ENCODE measurements at regions not wholly inside any gene's neighbourhood (a gene's known extent, or its start where the extent isn't known, plus 50 kb on each side); places are given as distances from the start of the nearest gene placed in this dataset.

DNA sequence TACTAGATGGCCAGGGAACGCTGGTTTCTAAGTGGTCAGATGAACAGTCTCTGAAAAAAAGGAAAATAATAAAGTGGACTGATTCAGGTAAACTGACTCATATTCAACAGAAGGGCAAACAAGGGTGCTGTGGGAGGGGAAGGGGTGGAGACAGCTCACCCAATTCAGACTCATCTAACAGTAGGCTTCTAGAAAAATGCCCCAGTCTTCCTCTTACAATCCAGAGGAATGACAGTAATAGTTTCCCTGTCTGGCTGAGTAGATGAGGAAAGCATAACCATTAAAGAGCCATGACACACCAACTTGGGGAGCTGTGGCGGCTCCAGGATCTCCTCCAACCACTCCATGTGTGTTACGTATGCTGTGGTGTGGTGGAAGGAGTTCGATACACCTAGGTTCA is 231.4 kb upstream of the UMPS start:
- no peaks in the 10 kb centered on the region for H3K79me2 ChIP-seq (ENCODE audit: insufficient read depth, low read length)
- no peaks in the 10 kb centered on the region for H3K9me3 ChIP-seq (replicated peaks in 1 of 2; ENCODE audit: control insufficient read depth in 1 of 2, insufficient read depth in 1 of 2, low read length in 2 of 2)

DNA sequence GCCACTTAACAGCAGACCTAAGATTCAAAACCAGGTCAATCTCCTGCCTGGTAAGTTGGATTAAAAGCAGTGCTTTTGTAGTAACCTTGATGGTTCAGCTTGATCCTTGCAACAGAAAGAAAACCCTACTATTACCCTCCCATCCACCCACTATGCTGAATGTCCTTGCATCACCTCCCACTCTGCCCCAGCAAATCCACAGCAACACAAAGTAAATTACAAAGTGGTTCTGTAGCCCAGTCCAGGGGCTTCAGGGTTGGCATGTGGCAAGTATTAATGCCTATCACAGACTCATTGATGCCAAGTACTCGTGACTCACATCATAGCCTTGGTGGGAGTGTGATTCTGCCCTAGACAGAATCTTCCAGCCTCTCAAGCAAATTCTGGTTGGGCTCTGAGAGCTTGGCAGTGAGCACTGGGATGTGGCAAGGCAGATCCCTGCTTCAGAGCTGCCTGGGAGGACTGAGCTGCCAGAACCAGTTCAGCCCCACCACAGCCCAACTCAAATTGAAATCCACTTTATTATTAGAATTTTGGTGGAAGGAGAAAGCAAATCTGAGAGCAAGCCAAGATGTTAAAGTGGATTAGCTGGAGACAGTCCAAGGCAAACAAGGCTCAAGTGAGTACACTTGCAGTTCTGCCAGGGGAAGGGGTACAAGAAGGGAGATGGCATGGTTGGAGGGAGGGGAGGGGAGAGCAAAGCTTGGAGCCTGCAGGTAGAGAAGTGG is 225.8 kb upstream of the UMPS start:
- Mint-ChIP-seq H3K9me3 (no peaks in the 10 kb centered on the region), H3K36me3 (no peaks in the 10 kb centered on the region), H3K27me3 (ENCODE audit: low read depth in 3 of 3) (peaks cover 9 to 18% (median 14%) of the 10 kb centered on the region in 3 donors), H3K4me1 (no peaks in the 10 kb centered on the region), H3K4me3 (no peak overlapping the region), H3K27ac (no peak overlapping the region)
- Histone ChIP-seq H2AFZ (ENCODE audit: insufficient read depth, low read depth, low read length, poor library complexity, severe bottlenecking) (no peak overlapping the region), H3K79me2 (ENCODE audit: insufficient read depth, low read length) (no peaks in the 10 kb centered on the region), H3K4me1 (ENCODE audit: control insufficient read depth in 1 of 2, insufficient read depth in 2 of 2, low read length in 2 of 2) (no peaks in the 10 kb centered on the region), H3K4me3 (replicated peaks in 1 of 3; ENCODE audit: low read depth in 2 of 3, low read length in 3 of 3) (no peak overlapping the region), H3K27ac (ENCODE audit: low read depth in 1 of 2, low read length in 2 of 2) (no peak overlapping the region), H3K27me3 (ENCODE audit: control insufficient read depth in 2 of 2, insufficient read depth in 2 of 2, low read length in 2 of 2) (peaks cover 0 to 3% of the 10 kb centered on the region in 2 donors), H3K9ac (ENCODE audit: insufficient read depth, low read length, poor library complexity, severe bottlenecking) (no peak overlapping the region), H3K36me3 (replicated peaks in 1 of 2; ENCODE audit: control insufficient read depth in 1 of 2, insufficient read depth in 2 of 2, low read length in 2 of 2) (no peaks in the 10 kb centered on the region), H3K4me2 (replicated peaks; ENCODE audit: extremely low read depth, low read length, poor library complexity, severe bottlenecking) (no peak overlapping the region), H4K20me1 (ENCODE audit: insufficient read depth, low read length) (no peaks in the 10 kb centered on the region), H3K9me3 (replicated peaks in 1 of 2; ENCODE audit: control insufficient read depth in 1 of 2, insufficient read depth in 1 of 2, low read length in 2 of 2) (no peaks in the 10 kb centered on the region)
- intact Hi-C loops (cut with micrococcal nuclease) = no loop called here
- no CpG with 5 or more reads among the region's 1 CpG for WGBS (ENCODE audit: insufficient coverage)
- no peak for DNase-seq
- TF ChIP-seq, protein P1, sequence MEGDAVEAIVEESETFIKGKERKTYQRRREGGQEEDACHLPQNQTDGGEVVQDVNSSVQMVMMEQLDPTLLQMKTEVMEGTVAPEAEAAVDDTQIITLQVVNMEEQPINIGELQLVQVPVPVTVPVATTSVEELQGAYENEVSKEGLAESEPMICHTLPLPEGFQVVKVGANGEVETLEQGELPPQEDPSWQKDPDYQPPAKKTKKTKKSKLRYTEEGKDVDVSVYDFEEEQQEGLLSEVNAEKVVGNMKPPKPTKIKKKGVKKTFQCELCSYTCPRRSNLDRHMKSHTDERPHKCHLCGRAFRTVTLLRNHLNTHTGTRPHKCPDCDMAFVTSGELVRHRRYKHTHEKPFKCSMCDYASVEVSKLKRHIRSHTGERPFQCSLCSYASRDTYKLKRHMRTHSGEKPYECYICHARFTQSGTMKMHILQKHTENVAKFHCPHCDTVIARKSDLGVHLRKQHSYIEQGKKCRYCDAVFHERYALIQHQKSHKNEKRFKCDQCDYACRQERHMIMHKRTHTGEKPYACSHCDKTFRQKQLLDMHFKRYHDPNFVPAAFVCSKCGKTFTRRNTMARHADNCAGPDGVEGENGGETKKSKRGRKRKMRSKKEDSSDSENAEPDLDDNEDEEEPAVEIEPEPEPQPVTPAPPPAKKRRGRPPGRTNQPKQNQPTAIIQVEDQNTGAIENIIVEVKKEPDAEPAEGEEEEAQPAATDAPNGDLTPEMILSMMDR (IDR thresholded peaks at IDR 0.05) = no peak

More for the DNA sequence above, 231.4 kb upstream of the UMPS start:
- Histone ChIP-seq H3K4me3 (replicated peaks in 1 of 3; ENCODE audit: low read depth in 2 of 3, low read length in 3 of 3) (no peak overlapping the region), H2AFZ (ENCODE audit: insufficient read depth, low read depth, low read length, poor library complexity, severe bottlenecking) (no peak overlapping the region), H3K27me3 (ENCODE audit: control insufficient read depth in 2 of 2, insufficient read depth in 2 of 2, low read length in 2 of 2) (peaks cover 0 to 3% of the 10 kb centered on the region in 2 donors), H3K27ac (ENCODE audit: low read depth in 1 of 2, low read length in 2 of 2) (no peak overlapping the region), H3K36me3 (replicated peaks in 1 of 2; ENCODE audit: control insufficient read depth in 1 of 2, insufficient read depth in 2 of 2, low read length in 2 of 2) (no peaks in the 10 kb centered on the region), H3K4me1 (ENCODE audit: control insufficient read depth in 1 of 2, insufficient read depth in 2 of 2, low read length in 2 of 2) (no peaks in the 10 kb centered on the region), H4K20me1 (ENCODE audit: insufficient read depth, low read length) (no peaks in the 10 kb centered on the region), H3K9ac (ENCODE audit: insufficient read depth, low read length, poor library complexity, severe bottlenecking) (no peak overlapping the region), H3K4me2 (replicated peaks; ENCODE audit: extremely low read depth, low read length, poor library complexity, severe bottlenecking) (no peak overlapping the region)
- H3K36me3 Mint-ChIP-seq = no peaks in the 10 kb centered on the region
- no peaks in the 10 kb centered on the region for H3K4me1 Mint-ChIP-seq
- WGBS (ENCODE audit: insufficient coverage) = no CpG with 5 or more reads among the region's 4 CpGs
- intact Hi-C loops (cut with micrococcal nuclease) = no loop called here
- H3K27ac Mint-ChIP-seq = no peak overlapping the region
- DNase-seq = no peak
- H3K4me3 Mint-ChIP-seq = no peak overlapping the region
- H3K27me3 Mint-ChIP-seq (ENCODE audit: low read depth in 3 of 3) = peaks cover 8 to 11% (median 10%) of the 10 kb centered on the region in 3 donors
- H3K9me3 Mint-ChIP-seq = no peaks in the 10 kb centered on the region
- TF ChIP-seq, protein P1 (IDR thresholded peaks at IDR 0.05) = no peak

Measured in CD14-positive monocyte (primary cell).